ENCODE measurements at regions not wholly inside any gene's neighbourhood (a gene's known extent, or its start where the extent isn't known, plus 50 kb on each side); places are given as distances from the start of the nearest gene placed in this dataset.

DNA sequence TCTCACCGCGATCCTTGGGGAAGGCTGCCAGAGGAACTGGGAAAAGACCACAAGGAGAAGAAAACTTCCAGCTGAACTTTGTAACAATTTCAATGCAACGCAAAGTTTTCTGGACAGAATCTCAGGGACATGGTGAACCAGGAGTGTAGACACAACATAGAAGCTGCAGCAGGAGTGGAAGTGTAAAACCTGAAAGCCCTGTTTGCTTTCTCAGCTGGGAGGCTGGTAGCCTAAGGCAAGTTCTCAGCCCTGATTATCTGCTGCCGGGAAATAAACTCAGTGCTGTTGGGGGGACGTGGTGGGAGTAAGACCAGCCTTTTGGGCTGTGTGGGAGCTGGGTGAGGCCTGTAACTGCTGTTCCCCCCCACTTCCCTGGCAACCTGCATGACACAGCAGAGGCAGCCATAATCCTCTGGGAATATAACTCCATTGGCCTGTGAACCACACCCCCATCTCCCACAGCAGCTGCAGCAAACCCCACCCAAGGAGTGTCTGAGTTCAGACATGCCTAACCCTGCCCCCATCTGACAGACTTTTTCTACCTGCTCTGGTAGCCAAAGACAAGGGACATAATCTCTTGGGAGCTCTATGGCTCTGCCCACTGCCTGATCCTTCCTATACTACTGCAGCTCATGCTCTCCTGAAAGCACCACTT, 106.7 kb downstream of the ZNF621 start:
- TF ChIP-seq, protein P1, sequence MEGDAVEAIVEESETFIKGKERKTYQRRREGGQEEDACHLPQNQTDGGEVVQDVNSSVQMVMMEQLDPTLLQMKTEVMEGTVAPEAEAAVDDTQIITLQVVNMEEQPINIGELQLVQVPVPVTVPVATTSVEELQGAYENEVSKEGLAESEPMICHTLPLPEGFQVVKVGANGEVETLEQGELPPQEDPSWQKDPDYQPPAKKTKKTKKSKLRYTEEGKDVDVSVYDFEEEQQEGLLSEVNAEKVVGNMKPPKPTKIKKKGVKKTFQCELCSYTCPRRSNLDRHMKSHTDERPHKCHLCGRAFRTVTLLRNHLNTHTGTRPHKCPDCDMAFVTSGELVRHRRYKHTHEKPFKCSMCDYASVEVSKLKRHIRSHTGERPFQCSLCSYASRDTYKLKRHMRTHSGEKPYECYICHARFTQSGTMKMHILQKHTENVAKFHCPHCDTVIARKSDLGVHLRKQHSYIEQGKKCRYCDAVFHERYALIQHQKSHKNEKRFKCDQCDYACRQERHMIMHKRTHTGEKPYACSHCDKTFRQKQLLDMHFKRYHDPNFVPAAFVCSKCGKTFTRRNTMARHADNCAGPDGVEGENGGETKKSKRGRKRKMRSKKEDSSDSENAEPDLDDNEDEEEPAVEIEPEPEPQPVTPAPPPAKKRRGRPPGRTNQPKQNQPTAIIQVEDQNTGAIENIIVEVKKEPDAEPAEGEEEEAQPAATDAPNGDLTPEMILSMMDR (conservative IDR thresholded peaks at IDR 0.05 in 1 of 2, IDR thresholded peaks at IDR 0.05 in 1 of 2; ENCODE audit: low read depth in 1 of 2, low read length in 2 of 2), result no peak
- TF ChIP-seq EZH2 (IDR thresholded peaks at IDR 0.05; ENCODE audit: low read length, missing control alignments), result no peak

Measured in fibroblast of lung (primary cell).